ENCODE measurements at regions not wholly inside any gene's neighbourhood (a gene's known extent, or its start where the extent isn't known, plus 50 kb on each side); places are given as distances from the start of the nearest gene placed in this dataset.

GRCh38 chr20:60064554-60065196, 106.5 kb downstream of the CDH26 start:
- no peak for DNase-seq

DNA sequence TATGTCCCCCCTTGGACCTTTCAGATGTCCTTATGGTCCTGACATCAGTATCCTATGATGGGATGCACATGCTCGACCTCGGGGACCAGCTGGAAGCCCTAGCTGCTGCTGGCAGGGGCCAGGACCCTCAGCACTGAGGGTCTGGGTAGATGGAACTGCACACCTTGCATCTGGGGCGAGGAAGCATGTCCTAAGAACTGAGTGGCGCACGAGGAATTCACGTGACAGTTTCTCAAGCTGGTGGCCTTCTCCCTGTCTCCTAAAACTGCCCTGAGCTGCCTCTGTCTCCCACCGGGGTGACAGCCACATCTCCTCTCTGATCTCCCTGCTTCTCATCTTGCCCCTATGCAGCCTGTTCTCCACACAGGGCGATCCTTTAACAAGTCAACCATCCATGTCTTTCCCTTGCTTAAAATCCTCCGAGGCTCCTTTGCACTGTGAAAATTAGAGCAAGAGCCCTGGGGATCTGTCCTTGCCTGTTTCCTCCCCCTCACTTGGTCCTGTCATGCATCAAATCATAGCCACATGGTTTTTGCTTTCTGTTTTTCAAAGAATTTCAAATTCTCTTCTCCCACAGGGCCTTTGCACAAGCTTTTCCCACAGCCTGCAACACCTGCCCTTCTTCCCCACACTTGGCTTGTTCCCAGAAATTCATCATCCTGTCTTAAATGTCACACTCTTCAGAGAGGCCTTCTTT, 107.7 kb downstream of the CDH26 start:
- DNase-seq: no peak

GRCh38 chr20:60066438-60066823, 108.2 kb downstream of the CDH26 start:
- DNase-seq: no peak

- no peak for DNase-seq
Measured at GRCh38 chr20:60068509-60068908, 110.3 kb downstream of the CDH26 start.

DNA sequence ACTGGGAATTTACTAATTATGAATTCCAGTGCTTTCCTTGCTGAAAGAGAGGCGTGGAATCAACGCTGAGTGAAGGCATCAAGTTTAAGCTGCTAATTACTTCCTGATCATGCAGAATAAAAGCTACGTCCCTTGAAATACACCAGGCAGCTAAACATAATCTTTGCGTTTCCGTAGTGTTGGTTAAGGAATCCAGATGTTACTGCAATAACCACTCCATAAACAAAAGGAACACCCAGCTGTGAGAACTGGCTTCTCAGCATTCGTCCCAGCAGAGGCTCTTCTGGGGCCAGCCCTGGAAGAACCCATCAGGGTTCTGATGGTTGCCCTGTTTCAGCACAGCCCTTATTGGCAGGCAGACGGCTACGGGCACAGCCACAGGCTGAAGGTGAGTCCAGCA, 111.4 kb downstream of the CDH26 start:
- no peak for DNase-seq

GRCh38 chr20:60070791-60071190, 112.6 kb downstream of the CDH26 start:
- DNase-seq: no peak

GRCh38 chr20:60071965-60072364, 113.7 kb downstream of the CDH26 start:
- DNase-seq: no peak

GRCh38 chr20:60073086-60073485, 114.9 kb downstream of the CDH26 start:
- no peak for DNase-seq

DNA sequence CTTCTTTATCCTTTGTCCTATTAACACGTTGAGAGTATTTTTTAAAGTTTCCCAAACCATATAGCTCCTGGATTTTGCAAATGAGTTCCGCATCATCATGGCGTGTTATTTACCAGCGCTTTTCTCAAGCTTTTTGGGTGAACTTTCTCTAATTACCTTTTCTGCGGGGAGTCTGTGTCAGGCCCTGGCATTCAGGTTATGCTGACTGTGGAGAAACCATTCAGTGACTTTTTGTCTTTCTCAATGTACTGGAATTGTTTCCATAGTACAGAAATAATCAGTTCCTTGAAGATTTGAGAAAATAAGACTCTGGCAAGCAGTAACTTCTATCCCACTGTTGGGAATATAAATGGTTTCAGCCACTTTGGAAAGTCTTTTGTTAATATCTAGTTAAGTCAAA, 115.3 kb downstream of the CDH26 start:
- no peak for DNase-seq

- DNase-seq: no peak
Measured at GRCh38 chr20:60074276-60074675, 116.1 kb downstream of the CDH26 start.

- DNase-seq: no peak
Measured at GRCh38 chr20:60078351-60079250, 120.4 kb downstream of the CDH26 start.

- DNase-seq: no peak
Measured at GRCh38 chr20:60080401-60080800, 122.2 kb downstream of the CDH26 start.

- DNase-seq: no peak
Measured at GRCh38 chr20:60085551-60086132, 127.4 kb downstream of the CDH26 start.

DNA sequence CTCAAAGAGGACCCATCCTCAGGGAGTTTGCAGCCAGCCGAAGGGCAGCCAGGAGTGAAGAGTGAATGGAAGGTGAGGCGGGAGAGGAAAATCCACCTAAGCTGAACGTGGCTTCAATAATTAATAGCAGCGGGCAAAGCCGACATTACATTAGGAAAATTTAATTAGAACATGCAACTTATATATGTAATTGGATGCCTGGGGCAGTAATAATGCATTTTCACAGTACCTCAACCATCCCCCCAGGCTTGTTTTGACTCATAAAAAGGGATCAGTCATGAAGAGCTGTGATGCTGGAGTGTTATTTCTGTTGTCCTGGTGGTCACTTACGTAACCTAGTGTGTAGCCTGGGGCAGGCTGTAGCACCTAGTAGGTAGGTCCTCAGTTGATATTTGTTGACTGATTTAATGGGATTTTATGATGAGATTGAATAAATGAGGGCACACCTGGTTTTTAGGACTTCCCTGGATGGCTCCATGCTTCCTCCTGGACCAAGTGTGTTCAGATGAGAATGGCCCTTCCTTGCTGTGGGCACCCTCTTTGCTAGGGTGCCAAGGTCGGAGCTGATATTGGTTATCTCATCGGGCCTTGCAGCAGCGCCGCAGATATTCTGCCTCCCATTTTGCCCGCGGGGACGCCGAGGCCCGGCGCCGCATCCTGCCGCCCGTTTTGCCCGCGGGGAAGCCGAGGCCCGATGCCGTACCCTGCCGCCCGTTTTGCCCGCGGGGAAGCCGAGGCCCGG, 128.8 kb downstream of the CDH26 start:
- DNase-seq: no peak

- no peak for DNase-seq
Measured at GRCh38 chr20:60087563-60088105, 129.4 kb downstream of the CDH26 start.

DNA sequence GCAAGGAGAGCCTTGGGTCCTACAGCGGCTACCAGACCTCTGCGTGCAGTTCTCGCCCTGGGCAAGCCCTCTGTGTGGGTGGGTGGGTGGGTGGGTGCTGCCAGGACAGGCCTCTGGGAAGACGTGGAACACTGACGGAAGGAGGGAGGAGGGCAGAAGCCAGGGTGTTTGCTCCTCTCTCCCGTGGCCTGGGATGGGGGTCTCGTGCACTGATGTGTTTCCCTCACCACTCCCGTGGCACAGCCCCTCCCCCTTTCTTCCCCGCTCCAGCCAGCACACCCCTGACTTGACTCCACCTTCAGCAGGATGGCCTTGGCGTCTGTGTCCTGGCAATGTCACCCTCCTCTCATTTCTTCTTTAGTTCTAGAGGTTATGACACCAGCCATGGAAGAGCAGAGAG, 130.0 kb downstream of the CDH26 start:
- DNase-seq: no peak

DNA sequence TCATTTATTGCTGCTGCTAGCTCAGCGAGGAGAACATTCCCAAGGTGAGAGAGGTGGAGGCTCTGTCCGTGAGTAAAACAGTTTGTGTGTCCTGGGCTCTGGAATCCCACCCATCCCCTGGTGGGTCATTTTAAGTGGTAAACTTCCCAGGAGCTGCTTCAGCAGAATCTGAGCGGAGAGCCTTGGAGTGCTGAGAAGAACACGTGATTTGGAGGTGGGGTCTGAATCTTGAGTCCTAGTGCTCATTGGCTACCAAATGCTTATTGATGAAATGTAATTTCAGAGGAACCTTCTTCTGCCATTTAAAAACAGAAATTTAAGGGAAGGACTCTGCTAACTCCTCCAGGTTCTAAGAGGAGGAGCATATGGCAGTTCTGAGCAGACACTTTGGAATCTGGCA, 132.4 kb downstream of the CDH26 start:
- no peak for DNase-seq

DNA sequence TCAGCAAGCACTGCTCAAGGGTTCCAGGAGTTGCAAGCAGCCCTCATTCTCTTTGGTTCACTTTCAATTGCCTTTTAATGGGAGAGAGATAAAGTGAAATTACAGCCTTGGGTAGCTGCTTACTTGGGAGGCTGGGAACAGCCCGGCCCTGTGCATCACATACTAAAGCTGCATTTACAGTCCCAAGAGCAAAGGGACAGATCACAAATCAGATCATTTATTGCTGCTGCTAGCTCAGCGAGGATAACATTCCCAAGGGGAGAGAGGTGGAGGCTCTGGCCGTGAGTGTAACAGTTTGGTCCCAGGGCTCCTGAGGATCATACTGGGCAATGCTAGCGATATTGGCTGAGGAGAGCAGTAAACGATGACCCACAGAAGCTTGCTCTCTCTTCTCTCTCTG, 133.1 kb downstream of the CDH26 start:
- DNase-seq: no peak

DNA sequence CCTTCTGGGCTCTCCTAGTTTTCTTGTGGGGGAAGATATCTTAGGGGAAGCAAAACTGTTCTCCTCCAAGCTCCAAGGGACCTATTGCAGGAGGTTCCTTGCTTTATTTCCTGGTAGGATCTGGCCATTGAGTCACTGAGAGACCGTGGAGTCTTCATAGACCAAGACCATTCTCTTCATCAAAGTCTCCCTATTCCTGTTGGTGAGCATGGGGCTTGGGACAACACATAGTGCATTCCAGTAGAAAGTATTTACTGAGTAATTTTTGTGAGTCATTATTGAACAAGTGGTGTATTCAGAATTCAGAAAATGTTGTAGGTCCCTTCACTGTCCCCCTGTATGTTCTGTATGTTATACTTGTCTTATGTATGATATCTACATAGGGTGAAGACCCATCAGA, 133.6 kb downstream of the CDH26 start:
- DNase-seq: no peak

DNA sequence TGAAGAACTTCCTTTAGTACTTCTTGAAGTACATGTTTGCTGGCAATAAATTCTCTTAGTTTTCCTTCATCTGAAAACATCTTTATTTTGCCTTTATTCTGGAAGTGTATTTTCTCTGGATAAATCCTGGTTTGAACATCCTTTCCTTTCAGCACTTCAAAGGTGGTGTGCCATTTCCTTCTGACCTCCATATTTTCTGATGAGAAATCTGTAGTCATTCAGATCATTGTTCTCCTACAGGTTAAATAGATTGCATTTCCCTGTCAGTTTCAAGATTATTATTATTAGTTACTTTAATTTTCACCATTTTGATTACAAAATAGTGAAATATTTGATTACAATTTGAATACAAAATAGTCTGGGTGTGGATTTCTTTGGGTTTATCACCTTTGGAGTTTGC, 134.5 kb downstream of the CDH26 start:
- no peak for DNase-seq

GRCh38 chr20:60095456-60095855, 137.2 kb downstream of the CDH26 start:
- DNase-seq: peak; percentile 69

GRCh38 chr20:60096166-60096565, 137.9 kb downstream of the CDH26 start:
- peak; percentile 12 for DNase-seq

Data from NCI-H82 (cell line).